SU-DHL-6 (cell line): ENCODE measurements at regions not wholly inside any gene's neighbourhood (a gene's known extent, or its start where the extent isn't known, plus 50 kb on each side); places are given as distances from the start of the nearest gene placed in this dataset.

Source experiments
- H2AFZ ChIP-seq: fragments of 200-600 bp; sonication (generic); 2 replicates; pipeline ENCODE4 v1.6.1; 2014; ENCODE audit warnings: low read depth, mild to moderate bottlenecking, moderate library complexity, mixed read lengths, antibody characterized with exemption, low read length; ENCODE audit not compliant: severe bottlenecking
- H3F3A ChIP-seq: fragments of 200-600 bp; shearing (Covaris generic); 2 replicates; pipeline ENCODE4 v1.6.0; 2016; ENCODE audit warnings: antibody characterized with exemption, mild to moderate bottlenecking; ENCODE audit not compliant: insufficient read depth
- H3K27ac ChIP-seq: fragments of 200-600 bp; sonication (generic); 2 replicates; pipeline ENCODE4 v1.5.1; 2016; ENCODE audit warnings: low read depth, mild to moderate bottlenecking, low read length, moderate library complexity, mixed read lengths
- H3K27me3 ChIP-seq: fragments of 200-600 bp; sonication (generic), shearing (Covaris generic); 2 replicates; pipeline ENCODE4 v1.6.0; 2014; ENCODE audit warnings: mild to moderate bottlenecking, low read length
- H3K36me3 ChIP-seq: fragments of 200-600 bp; sonication (generic); 2 replicates; pipeline ENCODE4 v1.6.1; 2014; ENCODE audit warnings: mild to moderate bottlenecking, low read length, mixed read lengths
- H3K4me2 ChIP-seq: fragments of 300-600, 200-600 bp; shearing (Covaris generic), sonication (generic); 2 replicates; pipeline ENCODE4 v1.6.0; 2014; ENCODE audit warnings: low read length, low read depth, mild to moderate bottlenecking; ENCODE audit not compliant: poor library complexity, severe bottlenecking
- H3K4me3 ChIP-seq: fragments of 200-600 bp; sonication (generic); 2 replicates; pipeline ENCODE4 v1.5.1; 2014; ENCODE audit warnings: antibody characterized with exemption, low read length, mild to moderate bottlenecking, mixed read lengths; ENCODE audit not compliant: insufficient read depth, poor library complexity, severe bottlenecking
- H3K79me2 ChIP-seq: fragments of 200-600 bp; sonication (generic); 2 replicates; pipeline ENCODE4 v1.6.1; 2014; ENCODE audit warnings: mild to moderate bottlenecking, low read length, moderate library complexity; ENCODE audit not compliant: insufficient read depth
- H3K9ac ChIP-seq: fragments of 200-600 bp; sonication (generic); 2 replicates; pipeline ENCODE4 v1.7.0; 2014; ENCODE audit warnings: mild to moderate bottlenecking, low read length
- H3K9me2 ChIP-seq: fragments of 200-600 bp; sonication (generic); replicated peaks from 2 replicates; pipeline ENCODE4 v1.6.1; 2014; ENCODE audit warnings: low read length; ENCODE audit not compliant: insufficient read depth
- H3K9me3 ChIP-seq: fragments of 200-600 bp; sonication (generic); 2 replicates; pipeline ENCODE4 v1.6.1; 2014; ENCODE audit warnings: low read length, mixed read lengths; ENCODE audit not compliant: insufficient read depth
- H4K20me1 ChIP-seq: fragments of 200-600 bp; sonication (generic); 2 replicates; pipeline ENCODE4 v1.6.1; 2014; ENCODE audit warnings: low read depth, mild to moderate bottlenecking, antibody characterized with exemption, low read length, moderate library complexity, mixed read lengths
- EZH2phosphoT487 ChIP-seq: fragments of 200-600 bp; sonication (generic), shearing (Covaris generic); conservative IDR thresholded peaks from 2 replicates; pipeline ENCODE4 v1.6.1; 2018; ENCODE audit warnings: mild to moderate bottlenecking, antibody characterized with exemption, low read length, moderate library complexity, mixed read lengths
- TF ChIP-seq, protein P1 (sequence below): fragments of 200-600 bp; sonication (generic); IDR thresholded peaks from one replicate; pipeline ENCODE4 v1.5.1; 2017; ENCODE audit warnings: antibody characterized with exemption, mild to moderate bottlenecking, low read length, moderate library complexity; ENCODE audit not compliant: insufficient read depth, poor library complexity, severe bottlenecking

DNA sequence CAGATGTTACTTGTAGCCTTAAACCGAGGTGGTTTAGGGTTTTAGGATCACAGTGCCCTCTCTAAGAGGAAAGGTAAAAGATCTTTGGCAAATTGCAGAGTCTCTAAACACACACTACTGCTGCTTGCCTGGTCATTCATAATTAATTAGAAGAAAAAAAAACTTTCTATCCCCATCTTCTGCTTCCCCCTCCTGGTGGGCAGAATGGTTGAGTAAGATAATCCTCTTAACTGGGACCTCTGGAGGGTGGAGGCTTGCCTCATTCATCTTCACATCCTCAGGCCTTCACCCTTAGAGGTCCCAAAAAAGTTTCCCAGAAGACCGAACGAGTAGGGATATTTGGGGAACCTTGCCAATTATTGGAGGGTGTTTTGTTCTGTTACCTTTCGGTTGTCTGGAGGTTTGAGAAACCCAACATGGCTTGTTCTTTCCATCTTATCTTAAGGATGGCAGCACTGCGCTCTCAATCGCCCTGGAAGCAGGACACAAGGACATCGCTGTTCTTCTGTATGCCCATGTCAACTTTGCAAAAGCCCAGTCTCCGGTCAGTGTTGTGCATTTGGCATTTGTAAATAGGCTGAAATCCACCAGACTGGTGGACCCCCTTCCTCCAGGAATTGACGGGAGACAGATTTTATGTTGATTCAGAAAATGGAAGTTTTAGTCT lies 97.3 kb upstream of the DMRT1 start:
- H2AFZ ChIP-seq, result no peak overlapping the region
- no peaks in the 10 kb centered on the region for H3K9me2 ChIP-seq
- H3K4me3 ChIP-seq, result no peak overlapping the region
- H4K20me1 ChIP-seq, result no peaks in the 10 kb centered on the region
- H3K27ac ChIP-seq, result no peak overlapping the region
- H3K9ac ChIP-seq, result no peak overlapping the region
- no peaks in the 10 kb centered on the region for H3K27me3 ChIP-seq
- peaks cover 11% of the 10 kb centered on the region for H3K36me3 ChIP-seq
- H3F3A ChIP-seq, result peaks cover 11% of the 10 kb centered on the region
- no peaks in the 10 kb centered on the region for H3K9me3 ChIP-seq
- H3K79me2 ChIP-seq, result no peaks in the 10 kb centered on the region
- H3K4me2 ChIP-seq, result no peak overlapping the region
- no peak for TF ChIP-seq EZH2phosphoT487
- TF ChIP-seq, protein P1, sequence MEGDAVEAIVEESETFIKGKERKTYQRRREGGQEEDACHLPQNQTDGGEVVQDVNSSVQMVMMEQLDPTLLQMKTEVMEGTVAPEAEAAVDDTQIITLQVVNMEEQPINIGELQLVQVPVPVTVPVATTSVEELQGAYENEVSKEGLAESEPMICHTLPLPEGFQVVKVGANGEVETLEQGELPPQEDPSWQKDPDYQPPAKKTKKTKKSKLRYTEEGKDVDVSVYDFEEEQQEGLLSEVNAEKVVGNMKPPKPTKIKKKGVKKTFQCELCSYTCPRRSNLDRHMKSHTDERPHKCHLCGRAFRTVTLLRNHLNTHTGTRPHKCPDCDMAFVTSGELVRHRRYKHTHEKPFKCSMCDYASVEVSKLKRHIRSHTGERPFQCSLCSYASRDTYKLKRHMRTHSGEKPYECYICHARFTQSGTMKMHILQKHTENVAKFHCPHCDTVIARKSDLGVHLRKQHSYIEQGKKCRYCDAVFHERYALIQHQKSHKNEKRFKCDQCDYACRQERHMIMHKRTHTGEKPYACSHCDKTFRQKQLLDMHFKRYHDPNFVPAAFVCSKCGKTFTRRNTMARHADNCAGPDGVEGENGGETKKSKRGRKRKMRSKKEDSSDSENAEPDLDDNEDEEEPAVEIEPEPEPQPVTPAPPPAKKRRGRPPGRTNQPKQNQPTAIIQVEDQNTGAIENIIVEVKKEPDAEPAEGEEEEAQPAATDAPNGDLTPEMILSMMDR, result no peak

DNA sequence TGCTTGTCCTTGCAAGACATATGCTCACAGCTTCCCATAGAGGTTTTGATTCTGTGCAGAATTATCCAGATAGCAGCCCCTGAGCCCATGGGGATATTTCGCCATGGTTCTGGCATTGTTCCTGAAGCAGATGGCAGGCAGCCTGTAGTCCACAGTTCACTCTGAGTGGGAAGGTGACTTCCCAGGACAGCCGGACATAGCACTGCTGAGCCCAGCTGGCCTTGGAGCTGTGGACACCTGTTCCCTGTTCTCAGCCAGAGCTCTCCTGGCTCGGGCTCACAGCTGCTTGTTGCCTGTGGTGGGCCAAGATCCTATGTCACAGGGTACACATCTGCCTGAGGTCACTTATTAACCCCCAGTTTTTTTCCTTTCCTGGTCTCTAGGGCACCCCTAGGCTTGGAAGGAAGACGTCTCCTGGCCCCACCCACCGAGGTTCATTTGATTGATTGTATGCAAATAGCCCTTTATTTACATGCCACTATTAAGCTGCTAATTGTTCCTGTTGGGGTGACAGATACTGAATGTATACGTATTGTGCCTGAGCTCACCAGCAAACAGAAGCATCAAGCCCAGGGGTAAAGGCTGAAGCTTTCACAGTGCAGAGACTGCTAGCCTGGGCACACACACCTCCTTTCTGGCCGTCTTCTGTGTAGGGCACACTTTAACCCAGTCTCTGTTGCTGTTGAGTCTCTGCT lies 96.6 kb upstream of the DMRT1 start:
- peaks cover 11% of the 10 kb centered on the region for H3K36me3 ChIP-seq
- H3K27ac ChIP-seq, result no peak overlapping the region

DNA sequence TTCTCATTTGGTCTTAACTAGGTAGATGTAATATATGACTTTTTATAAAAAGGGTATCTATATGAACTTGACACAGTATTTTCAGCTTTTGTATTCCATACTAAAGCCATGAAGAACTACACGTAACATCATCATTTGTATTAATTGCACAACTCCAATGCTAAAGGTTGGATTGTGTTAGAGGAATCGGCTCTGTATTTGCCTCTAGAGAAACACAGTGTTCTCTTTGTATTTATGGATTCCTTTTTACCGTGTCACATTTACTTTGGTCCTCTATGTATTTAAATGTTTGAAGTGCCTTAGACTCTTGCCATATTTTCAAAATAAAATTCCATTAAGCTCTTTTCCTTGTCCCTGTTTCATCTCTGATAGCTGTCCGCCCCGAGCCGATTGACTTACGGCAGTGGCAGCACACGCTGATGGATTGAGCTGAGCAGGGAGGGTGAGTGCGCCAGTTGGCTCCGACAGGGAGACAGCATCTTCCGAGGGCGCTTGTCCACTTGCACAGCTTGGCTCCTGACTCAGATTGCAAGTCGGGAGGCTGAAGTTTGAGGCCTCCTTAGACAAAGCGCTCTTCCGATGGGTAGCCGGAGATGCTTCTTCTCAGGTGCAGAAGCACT lies 95.6 kb upstream of the DMRT1 start:
- peaks cover 9% of the 10 kb centered on the region for H3K36me3 ChIP-seq
- no peak overlapping the region for H3K4me3 ChIP-seq
- H3K27me3 ChIP-seq, result no peaks in the 10 kb centered on the region
- peaks cover 23% of the 10 kb centered on the region for H3F3A ChIP-seq
- H3K9me3 ChIP-seq, result no peaks in the 10 kb centered on the region
- H3K9ac ChIP-seq, result no peak overlapping the region
- no peak overlapping the region for H2AFZ ChIP-seq
- no peaks in the 10 kb centered on the region for H3K79me2 ChIP-seq
- H3K4me2 ChIP-seq, result no peak overlapping the region
- no peak overlapping the region for H3K27ac ChIP-seq
- no peaks in the 10 kb centered on the region for H3K9me2 ChIP-seq
- TF ChIP-seq, protein P1, result no peak
- no peak for TF ChIP-seq EZH2phosphoT487
- H4K20me1 ChIP-seq, result no peaks in the 10 kb centered on the region

More for the DNA sequence above, 96.6 kb upstream of the DMRT1 start:
- no peaks in the 10 kb centered on the region for H3K27me3 ChIP-seq
- peaks cover 19% of the 10 kb centered on the region for H3F3A ChIP-seq
- no peaks in the 10 kb centered on the region for H3K9me3 ChIP-seq
- TF ChIP-seq, protein P1, result no peak
- TF ChIP-seq EZH2phosphoT487, result no peak
- H4K20me1 ChIP-seq, result no peaks in the 10 kb centered on the region
- H3K79me2 ChIP-seq, result no peaks in the 10 kb centered on the region
- no peaks in the 10 kb centered on the region for H3K9me2 ChIP-seq
- no peak overlapping the region for H2AFZ ChIP-seq
- no peak overlapping the region for H3K4me2 ChIP-seq
- H3K9ac ChIP-seq, result no peak overlapping the region
- H3K4me3 ChIP-seq, result no peak overlapping the region
